Neural progenitor cell (in vitro differentiated cells): ENCODE measurements at regions not wholly inside any gene's neighbourhood (a gene's known extent, or its start where the extent isn't known, plus 50 kb on each side); places are given as distances from the start of the nearest gene placed in this dataset.

Experiments used
- EZH2phosphoT487 ChIP-seq: fragments of 200-600 bp; sonication (generic); IDR thresholded peaks from 2 replicates; pipeline ENCODE4 v1.6.1; 2017; ENCODE audit warnings: antibody characterized with exemption
- TF ChIP-seq, protein P1 (sequence below): fragments of 200-600 bp; sonication (generic); IDR thresholded peaks from 2 replicates; pipeline ENCODE4 v1.5.1; 2017; ENCODE audit warnings: antibody characterized with exemption, mild to moderate bottlenecking

DNA sequence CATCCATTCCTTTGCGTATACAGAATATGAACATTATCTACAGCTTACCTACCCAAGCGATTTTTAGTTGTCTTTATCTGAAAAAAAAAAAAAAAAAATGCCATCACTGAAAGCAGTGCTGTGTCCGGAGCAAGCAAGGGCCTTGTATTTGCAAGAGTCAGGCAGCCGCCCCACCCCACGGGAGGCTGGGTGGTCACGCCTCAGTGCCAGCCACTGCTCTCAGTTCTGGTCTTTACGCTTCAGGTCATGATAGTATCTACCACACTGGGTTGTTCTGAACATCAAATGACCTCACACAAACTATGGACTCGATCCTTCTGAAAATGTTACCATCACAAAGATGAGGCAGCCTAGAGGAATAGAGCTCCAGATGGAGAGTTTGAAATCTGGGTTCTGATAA is 62.7 kb upstream of the HELT start:
- TF ChIP-seq, protein P1, sequence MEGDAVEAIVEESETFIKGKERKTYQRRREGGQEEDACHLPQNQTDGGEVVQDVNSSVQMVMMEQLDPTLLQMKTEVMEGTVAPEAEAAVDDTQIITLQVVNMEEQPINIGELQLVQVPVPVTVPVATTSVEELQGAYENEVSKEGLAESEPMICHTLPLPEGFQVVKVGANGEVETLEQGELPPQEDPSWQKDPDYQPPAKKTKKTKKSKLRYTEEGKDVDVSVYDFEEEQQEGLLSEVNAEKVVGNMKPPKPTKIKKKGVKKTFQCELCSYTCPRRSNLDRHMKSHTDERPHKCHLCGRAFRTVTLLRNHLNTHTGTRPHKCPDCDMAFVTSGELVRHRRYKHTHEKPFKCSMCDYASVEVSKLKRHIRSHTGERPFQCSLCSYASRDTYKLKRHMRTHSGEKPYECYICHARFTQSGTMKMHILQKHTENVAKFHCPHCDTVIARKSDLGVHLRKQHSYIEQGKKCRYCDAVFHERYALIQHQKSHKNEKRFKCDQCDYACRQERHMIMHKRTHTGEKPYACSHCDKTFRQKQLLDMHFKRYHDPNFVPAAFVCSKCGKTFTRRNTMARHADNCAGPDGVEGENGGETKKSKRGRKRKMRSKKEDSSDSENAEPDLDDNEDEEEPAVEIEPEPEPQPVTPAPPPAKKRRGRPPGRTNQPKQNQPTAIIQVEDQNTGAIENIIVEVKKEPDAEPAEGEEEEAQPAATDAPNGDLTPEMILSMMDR, result no peak
- no peak for TF ChIP-seq EZH2phosphoT487
